ENCODE measurements at regions not wholly inside any gene's neighbourhood (a gene's known extent, or its start where the extent isn't known, plus 50 kb on each side); places are given as distances from the start of the nearest gene placed in this dataset.

- TF ChIP-seq CHD2 (IDR thresholded peaks at IDR 0.05; ENCODE audit: low read length, partially characterized antibody) (no peak), RNF2 (IDR thresholded peaks at IDR 0.05; ENCODE audit: borderline replicate concordance, low read depth) (no peak), JUNB (IDR thresholded peaks at IDR 0.05) (no peak), RARB (CRISPR knock-in tag; IDR thresholded peaks at IDR 0.05) (no peak), CBX8 (IDR thresholded peaks at IDR 0.05) (no peak)
- FAIRE-seq (no peak), DNase-seq (ENCODE audit: low read depth in 1 of 2, low spot score in 1 of 2) (no peak), ATAC-seq (no peak)
- peaks cover 6% of the 10 kb centered on the region; the same call in 1 of the 3 replicates for H3K4me1 ChIP-seq
- POLR2A ChIA-PET: no interaction called here
- no peak overlapping the region for H3K4me2 ChIP-seq
- no peaks in the 10 kb centered on the region for H3K9me3 ChIP-seq
- no peak overlapping the region for H3K27ac ChIP-seq
- no peak overlapping the region for H3K4me3 ChIP-seq
- CTCF ChIA-PET: no interaction called here
Observed at GRCh38 chr1:56036479-56036878, 542.9 kb downstream of the PLPP3 start.

GRCh38 chr1:56034847-56035481 lies 544.4 kb downstream of the PLPP3 start:
- POLR2A ChIA-PET: no interaction called here
- peaks cover 6% of the 10 kb centered on the region; the same call in 1 of the 3 replicates for H3K4me1 ChIP-seq
- TF ChIP-seq GATA3 (IDR thresholded peaks at IDR 0.05; ENCODE audit: borderline replicate concordance) (no peak), E2F6 (IDR thresholded peaks at IDR 0.05; ENCODE audit: borderline replicate concordance, low read depth) (no peak), JUNB (IDR thresholded peaks at IDR 0.05) (no peak), CHD4 (IDR thresholded peaks at IDR 0.05; ENCODE audit: borderline replicate concordance) (no peak), BHLHE40 (IDR thresholded peaks at IDR 0.05; ENCODE audit: low read depth, low read length) (no peak), BCL3 (IDR thresholded peaks at IDR 0.05) (no peak), KDM5A (IDR thresholded peaks at IDR 0.05) (no peak), REST (IDR thresholded peaks at IDR 0.05) (no peak), RNF2 (IDR thresholded peaks at IDR 0.05; ENCODE audit: borderline replicate concordance, low read depth) (no peak), MAFK (IDR thresholded peaks at IDR 0.05; ENCODE audit: partially characterized antibody) (no peak), NR3C1 (IDR thresholded peaks at IDR 0.05) (no peak), RAD21 (conservative IDR thresholded peaks at IDR 0.05 in 1 of 2, IDR thresholded peaks at IDR 0.05 in 1 of 2) (no peak), HOXB5 (CRISPR knock-in tag; IDR thresholded peaks at IDR 0.05) (no peak), HMGXB4 (CRISPR knock-in tag; IDR thresholded peaks at IDR 0.05; ENCODE audit: borderline replicate concordance) (no peak), POLR2A (IDR thresholded peaks at IDR 0.05; ENCODE audit: low read length) (no peak), SMC3 (IDR thresholded peaks at IDR 0.05) (no peak), TP53 (CRISPR knock-in tag; IDR thresholded peaks at IDR 0.05) (no peak), EHF (CRISPR knock-in tag; IDR thresholded peaks at IDR 0.05) (no peak), HDAC2 (IDR thresholded peaks at IDR 0.05) (no peak)
- WGBS (ENCODE audit: missing lambda C conversion rate): 82% methylated on average over 2 of the region's 2 CpGs
- FAIRE-seq: no peak
- no peak overlapping the region for H3K4me2 ChIP-seq
- no peak overlapping the region for H3K4me3 ChIP-seq
- ATAC-seq: no peak
- CTCF ChIA-PET: no interaction called here
- H3K9me3 ChIP-seq: no peaks in the 10 kb centered on the region
- DNase-seq (ENCODE audit: low read depth in 1 of 2, low spot score in 1 of 2): no peak
- H3K27ac ChIP-seq: no peak overlapping the region
